Left lobe of liver (tissue), 2 donors: ENCODE measurements at regions not wholly inside any gene's neighbourhood (a gene's known extent, or its start where the extent isn't known, plus 50 kb on each side); places are given as distances from the start of the nearest gene placed in this dataset.

Experiments
- ATAC-seq: fragments of 200-7000 bp; cut with Tn5 transposase; one replicate; pipeline ENCODE4 v1.9.1; 2020; ENCODE audit warnings: mild to moderate bottlenecking, moderate library complexity
- DNase-seq: peaks from one replicate; pipeline ENCODE4 v3.0.0-alpha.2; 2020; ENCODE audit warnings: low spot score
- donor health status: DM: no; HTN: no; CAD: no; lungs with moderate emphysema.
- donor health status: DM: no; HTN: yes; CAD: no.

GRCh38 chr2:224264259-224264658 is 137.6 kb downstream of the FAM124B start:
- DNase-seq (no peak), ATAC-seq (no peak)

- no peak for DNase-seq
- ATAC-seq, result no peak
Measured at GRCh38 chr2:224263571-224264043, 138.3 kb downstream of the FAM124B start.

- DNase-seq, result no peak
Measured at GRCh38 chr2:224261326-224261725, 140.6 kb downstream of the FAM124B start.

GRCh38 chr2:224260372-224261020 is 141.4 kb downstream of the FAM124B start:
- DNase-seq (no peak), ATAC-seq (no peak)

More at GRCh38 chr2:224261326-224261725, 140.6 kb downstream of the FAM124B start:
- ATAC-seq, result no peak

DNA sequence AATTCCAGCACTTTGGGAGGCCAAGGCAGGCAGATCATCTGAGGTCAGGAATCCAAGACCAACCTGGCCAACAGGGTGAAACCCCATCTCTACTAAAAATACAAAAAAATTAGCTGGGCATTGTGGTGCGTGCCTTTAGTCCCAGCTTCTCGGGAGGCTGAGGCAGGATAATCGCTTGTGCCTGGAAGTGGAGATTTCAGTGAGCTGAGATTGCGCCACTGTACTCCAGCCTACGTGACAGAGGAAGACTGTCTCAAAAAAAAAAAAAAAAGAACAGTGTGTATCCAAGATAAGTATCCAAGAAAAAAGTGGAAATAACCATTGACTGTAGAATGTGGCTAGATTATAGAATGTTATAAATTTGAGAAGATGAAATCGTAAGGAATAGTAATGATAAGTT is 142.1 kb downstream of the FAM124B start:
- no peak for DNase-seq
- no peak for ATAC-seq

DNA sequence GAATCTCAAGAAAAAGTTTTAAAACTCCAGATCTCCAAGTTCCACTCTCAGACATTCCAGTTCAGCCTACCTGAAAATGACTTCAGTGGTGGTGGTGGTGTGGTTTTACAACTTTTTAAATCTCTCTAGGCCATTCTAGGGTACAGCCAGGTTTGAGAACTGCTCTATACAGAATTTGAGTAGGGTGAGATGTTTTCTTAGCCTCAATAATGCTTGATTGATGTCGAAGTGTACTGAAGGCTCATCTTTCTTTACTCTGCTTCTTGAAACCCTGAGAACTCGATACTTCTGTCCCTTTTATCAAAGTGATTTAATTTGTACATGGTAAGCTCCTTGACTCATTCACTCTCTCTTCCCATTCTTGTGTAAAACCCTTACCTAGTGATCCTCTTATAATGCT is 143.8 kb downstream of the FAM124B start:
- DNase-seq (no peak), ATAC-seq (no peak)

DNA sequence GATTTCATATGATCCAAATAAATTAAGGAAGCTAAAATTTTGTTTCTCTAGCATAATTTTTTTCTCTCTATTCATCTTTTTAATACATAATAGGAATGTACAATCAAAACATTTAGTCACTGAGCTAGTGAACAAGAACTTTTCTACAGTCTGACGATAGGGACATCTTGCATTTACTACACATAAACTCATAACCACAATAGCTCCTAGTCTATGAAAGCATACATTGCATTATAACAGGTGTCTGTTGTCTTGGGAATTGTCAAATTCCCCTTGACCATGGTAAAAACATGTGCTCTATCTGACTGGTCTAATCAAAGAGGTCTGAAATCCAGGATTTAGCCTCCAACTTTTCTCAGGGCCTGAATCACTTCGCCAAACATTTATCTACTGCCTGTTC is 144.8 kb downstream of the FAM124B start:
- ATAC-seq (no peak), DNase-seq (no peak)

GRCh38 chr2:224253464-224253863 is 148.4 kb downstream of the FAM124B start:
- ATAC-seq (no peak), DNase-seq (no peak)

DNA sequence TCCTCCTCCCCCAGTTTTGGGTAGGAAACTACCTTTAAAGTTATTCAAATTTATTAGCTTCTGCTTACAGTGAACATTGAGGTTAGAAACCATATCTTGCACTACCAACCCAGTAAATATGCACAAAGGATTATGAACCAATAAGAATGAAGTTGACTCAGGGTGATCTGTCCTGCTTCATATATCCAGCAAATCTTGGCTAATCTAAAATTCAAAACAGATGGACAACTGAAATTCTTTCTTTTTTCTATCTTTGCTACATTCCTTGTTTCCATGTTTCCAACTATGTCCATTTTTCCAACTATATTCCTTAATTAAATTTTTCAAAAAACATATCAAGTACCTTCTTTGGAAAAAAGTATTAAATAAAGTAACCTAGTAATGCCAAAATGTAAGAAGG is 149.3 kb downstream of the FAM124B start:
- no peak for ATAC-seq
- DNase-seq, result no peak

- no peak for ATAC-seq
- no peak for DNase-seq
Measured at GRCh38 chr2:224248944-224249371, 152.9 kb downstream of the FAM124B start.

GRCh38 chr2:224242561-224242960 is 159.3 kb downstream of the FAM124B start:
- no peak for ATAC-seq
- no peak for DNase-seq

DNA sequence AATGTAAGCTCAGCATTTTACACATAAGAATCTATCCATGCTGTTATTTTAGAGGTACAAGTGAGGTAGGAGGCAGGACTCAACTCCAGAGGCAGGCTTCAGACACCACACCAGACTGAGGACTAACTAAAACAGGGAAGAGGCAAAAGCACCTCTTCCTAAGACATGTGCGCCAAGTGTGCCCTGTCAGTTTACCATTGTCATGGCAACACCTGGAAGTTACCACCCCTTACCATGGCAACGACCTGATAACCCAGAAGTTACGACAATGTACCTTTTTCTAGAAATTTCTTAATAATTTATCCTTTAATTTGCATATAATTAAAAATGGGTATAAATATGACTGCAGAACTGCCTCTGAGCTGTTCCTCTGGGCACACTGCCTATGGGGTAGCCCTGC is 160.1 kb downstream of the FAM124B start:
- DNase-seq, result no peak
- ATAC-seq, result no peak

GRCh38 chr2:224241001-224241400 is 160.9 kb downstream of the FAM124B start:
- ATAC-seq, result no peak
- no peak for DNase-seq

GRCh38 chr2:224223851-224224555 is 177.9 kb downstream of the FAM124B start:
- DNase-seq (no peak), ATAC-seq (no peak)

- DNase-seq, result no peak
- ATAC-seq, result no peak
Measured at GRCh38 chr2:224222974-224223373, 178.9 kb downstream of the FAM124B start.

GRCh38 chr2:224222291-224222690 is 179.6 kb downstream of the FAM124B start:
- ATAC-seq (no peak), DNase-seq (no peak)

DNA sequence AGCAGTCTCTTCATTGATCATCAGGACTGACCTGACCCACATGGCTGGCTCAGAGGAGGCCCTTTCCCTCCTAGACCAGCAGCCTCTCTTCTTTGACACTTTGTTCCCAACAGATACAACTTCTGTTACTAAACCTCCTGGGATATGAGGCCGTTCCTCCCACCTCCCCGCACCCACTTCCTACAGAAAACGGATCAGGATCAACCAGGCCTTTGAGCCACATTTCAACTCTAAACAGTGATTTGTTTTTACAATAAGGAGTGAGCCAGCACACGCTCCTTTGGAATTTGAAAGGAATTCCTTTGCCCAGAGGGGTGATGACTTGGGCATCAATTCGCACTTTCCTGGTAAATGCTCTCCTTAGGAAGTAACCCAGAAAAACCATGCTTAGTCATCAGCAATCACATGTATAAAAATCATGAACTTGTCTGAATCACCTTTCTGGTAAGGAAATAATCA is 180.4 kb downstream of the FAM124B start:
- ATAC-seq (no peak), DNase-seq (no peak)

GRCh38 chr2:224220586-224221255 is 181.2 kb downstream of the FAM124B start:
- DNase-seq, result no peak
- no peak for ATAC-seq

GRCh38 chr2:224219781-224220180 is 180.7 kb upstream of the SERPINE2 start:
- ATAC-seq (no peak), DNase-seq (no peak)

- ATAC-seq (no peak), DNase-seq (no peak)
Measured at GRCh38 chr2:224217962-224218347, 178.9 kb upstream of the SERPINE2 start.

DNA sequence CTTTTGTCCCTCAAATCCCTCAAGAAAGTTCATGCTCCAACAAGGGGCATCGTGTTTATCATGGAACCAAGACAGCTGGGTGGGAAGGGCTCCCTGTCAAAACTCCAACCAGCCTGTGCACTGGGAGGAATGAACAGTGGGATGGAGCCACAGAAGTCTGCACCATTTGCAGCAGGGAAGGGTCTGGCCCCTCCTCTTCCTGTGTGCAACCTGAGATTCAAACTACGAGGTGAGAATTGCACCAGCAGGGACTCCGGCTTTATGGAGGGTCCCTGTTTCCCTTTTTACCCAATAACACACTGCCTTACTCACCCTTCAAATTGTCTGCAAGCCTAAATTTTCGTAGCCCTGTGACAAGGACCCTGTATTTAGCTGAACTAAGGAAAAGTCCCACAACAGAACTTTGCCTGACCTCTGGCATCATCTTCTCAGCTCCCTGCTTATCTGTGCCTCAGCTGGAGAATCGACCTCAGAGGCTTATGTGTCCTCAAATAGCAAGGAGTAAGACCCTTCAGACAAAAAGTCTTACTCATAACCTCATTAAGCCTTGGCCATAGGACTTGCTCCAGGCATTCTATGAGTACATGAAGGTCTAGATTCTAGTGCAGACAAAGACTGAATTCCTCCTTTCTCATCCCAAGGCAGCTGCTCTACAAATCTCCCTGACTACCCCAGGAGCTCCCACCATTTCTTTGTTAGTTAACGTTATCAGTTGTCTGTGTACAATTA is 178.3 kb upstream of the SERPINE2 start:
- DNase-seq (no peak), ATAC-seq (no peak)
